HG03558 (cell line): ENCODE measurements at regions not wholly inside any gene's neighbourhood (a gene's known extent, or its start where the extent isn't known, plus 50 kb on each side); places are given as distances from the start of the nearest gene placed in this dataset.
"Not testable (repeated sequence)": the region's sequence is repeated elsewhere in the genome, so short reads cannot be mapped to it uniquely, and the experiment has no call there.

Source experiments
- ATAC-seq: cut with Tn5 transposase; IDR thresholded peaks from one replicate; pipeline ENCODE4 v1.9.1; 2021; ENCODE audit warnings: moderate number of reproducible peaks; ENCODE audit not compliant: unreplicated experiment; ENCODE audit errors: extremely low read depth

DNA sequence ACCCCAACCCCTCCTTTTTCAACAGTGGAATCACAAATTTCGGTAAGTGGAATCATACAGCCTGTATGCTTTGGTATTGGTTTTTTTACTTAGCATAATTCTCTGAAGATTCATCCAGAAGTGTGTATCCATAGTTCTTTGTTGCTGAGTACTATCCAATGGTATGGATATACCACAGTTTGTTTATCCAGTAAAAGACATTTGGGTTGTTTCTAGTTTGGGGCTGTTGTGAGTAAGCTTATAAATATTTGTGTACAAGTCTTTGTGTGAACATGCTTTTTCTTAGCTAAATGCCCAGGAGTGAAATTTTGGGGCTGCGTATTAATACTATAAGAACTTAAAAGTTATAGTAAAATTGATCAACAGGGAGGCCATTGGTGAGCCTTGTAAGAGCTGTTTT lies 57.5 kb upstream of the GC start:
- ATAC-seq: no peak

DNA sequence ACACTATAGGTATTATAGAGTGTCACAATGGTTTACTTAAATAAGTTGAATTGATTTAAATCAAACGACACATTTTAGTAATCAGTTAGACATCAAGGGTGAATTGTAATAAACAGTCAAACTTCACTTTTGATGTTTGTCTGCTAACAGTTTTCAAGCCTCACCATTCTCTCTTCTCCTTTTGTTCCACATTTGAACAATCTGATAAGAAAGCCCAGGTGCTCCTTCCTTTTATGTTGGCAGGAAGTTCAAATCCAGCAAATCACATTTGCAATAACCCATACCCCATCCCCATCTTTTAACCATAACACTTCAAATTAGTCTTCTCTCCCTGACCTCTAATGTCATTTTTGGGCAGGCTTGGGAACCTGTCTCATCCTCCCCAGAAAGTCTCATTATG lies 63.4 kb upstream of the GC start:
- ATAC-seq: no peak

DNA sequence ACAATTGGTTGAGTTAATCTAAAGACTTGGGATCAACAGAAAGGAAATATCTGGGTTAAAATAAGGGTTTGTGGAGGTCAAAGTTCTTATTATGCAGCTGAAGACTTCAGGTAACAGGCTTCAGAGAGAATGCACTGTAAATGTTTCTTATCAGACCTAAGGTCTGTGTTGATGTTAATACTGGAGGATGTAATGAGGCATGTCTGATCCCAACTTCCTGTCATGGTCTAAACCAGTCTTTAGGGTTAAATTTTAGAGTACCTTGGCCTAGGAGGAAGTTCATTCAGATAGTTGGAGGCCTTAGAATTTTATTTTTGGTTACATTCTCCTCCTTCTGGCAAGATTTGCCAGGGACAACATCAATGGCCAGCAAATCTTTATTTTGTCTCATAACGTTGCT lies 72.1 kb upstream of the GC start:
- no peak for ATAC-seq

DNA sequence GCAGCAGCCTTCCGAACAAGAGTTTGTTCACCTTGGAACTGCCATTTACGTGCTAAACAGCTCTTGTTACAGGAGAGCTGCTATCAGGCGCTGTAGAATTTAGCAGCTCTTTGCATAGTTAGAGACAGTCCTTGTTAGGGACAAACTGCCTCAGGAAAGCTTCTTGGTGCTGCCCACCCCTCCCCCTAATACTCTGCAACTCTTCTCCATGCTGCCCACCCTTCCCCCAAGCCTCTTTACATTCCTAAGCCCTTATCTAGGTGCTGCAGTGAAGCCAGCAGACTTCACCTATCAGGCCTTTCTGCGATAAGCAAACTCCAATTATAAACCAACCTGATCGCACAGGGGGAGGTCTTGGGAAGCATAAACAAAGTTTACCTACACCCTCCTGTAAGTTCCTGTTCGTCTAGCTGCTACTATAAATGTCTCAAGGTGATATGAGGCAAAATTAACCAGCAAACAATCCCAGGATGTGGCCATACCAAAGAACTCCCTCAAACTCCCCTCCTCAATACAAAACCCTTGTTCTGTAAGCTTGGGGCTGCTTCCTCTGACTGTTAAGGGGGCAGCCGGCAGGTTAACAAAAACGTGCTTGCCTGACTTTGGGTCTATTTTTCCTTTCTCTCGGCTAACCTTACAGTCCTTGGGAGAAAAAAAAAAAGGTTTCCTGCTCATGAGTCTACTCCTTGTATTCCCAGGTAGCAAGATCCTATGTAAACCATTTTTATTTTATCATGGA lies 74.0 kb upstream of the GC start:
- ATAC-seq: no peak

DNA sequence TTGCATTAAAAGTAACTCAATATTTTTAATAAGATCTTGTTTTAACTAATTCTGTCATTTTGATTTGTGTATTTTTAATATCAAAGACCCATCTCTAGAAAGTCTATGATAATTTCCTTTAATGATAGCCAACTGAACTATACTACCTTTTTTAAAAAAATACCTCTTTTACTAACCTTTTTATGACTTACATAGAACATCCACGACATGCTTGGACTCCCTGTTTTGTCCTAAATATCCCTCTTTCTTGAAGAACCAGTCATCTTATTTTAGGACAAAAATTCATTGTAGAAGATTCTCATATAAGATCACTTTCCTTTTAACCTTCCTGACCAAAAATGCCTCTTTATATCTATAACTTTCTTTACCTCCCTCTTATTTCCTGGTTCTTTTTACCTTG lies 76.8 kb upstream of the GC start:
- ATAC-seq: no peak

DNA sequence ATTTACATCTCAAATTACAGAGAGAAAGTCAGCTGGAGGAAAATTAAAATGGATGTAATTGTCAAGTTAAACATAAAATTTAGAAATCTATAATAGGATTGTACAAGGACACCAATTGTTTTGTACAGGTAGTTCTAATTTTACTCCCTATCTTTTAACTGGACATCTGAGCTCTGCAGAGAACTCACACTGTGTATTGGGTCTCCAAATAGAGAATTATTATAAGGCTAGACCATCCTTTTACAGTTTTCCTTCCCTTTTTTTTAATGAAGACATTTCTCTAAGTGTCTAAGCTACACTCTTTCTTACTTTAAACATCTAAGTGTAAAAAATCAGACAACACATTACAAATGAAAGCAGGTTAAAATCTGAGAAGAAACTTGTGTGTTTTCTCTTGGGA lies 78.4 kb upstream of the GC start:
- no peak for ATAC-seq

DNA sequence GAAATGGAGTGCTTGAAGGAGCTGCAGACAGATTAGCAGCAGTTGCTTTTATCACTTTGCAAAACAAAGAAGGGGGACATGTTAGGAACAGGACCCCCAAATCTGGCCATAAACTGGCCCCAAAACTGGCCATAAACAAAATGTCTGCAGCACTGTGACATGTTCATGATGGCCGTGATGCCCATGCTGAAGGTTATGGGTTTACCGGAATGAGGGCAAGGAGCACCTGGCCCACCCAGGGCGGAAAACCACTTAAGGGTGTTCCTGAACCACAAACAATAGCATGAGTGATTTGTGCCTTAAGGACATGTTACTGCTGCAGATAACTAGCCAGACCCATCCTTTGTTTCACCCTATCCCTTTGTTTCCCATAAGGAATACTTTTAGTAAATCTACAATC lies 79.6 kb upstream of the GC start:
- ATAC-seq: no peak

DNA sequence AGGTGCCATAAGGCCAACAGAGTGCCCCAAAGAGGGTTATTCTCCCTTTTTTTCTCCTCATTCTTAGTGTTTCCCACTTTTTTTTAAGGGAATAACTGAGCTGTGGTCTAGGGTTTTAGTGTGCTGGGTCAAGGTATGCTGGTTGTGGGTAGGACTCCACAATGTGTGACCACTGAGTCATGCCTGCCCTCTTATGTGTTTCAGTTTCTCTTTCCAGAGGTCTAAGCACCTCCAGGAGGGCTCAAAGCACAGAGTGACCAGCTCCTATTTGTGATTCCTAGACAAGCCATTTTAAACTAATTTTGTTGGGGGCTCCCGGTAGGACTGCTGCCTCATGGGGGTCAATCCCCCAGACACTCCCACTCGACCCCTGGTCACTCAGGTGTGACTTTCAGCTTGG lies 80.5 kb upstream of the GC start:
- ATAC-seq: no peak

DNA sequence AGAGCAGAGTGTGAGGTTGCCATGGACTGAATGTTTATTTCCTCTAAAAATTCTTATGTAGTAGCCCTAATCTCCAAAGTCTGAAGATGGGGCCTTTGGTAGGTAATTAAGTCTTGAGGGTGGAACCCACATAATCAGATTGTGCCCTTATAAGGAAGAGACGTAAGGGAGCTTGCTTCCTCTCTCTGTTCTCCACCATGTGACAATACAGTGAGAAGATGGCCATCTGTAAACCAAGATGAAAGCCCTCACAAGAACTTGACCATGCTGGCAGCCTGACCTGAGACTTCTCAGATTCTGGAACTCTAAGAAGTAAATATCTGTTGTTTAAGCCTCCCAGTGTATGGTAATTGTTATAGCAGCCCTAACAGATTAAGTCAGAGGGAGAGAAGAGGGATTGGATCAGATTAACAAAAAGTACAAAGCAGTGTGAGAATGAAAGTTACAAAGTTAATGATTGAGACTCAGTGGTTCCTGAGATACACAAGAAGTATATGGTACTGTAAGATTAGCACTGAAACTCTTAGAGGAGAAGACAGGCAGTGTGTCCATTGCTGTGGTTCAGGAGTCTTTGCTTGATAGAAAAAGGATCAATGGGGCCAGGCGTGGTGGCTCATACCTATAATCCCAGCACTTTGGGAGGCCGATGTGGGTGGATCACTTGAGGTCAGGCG lies 82.5 kb upstream of the GC start:
- no peak for ATAC-seq

DNA sequence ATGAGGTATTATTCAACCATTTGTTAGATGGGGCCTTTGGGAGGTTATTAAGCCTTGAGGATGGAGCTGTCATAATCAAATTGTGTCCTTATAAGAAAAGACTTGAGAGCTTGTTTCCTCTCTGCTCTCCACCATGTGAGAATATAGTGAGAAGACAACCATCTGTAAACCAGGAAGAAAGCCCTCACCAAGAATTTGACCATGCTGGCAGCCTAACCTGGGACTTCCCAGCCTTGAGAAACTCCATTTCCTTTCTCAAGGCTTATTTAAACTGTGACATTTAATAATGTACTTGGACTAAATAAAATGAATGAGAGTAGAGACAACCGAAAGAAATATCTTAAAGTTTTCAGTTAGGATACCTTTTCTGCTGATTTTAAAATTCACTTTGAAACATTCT lies 83.7 kb upstream of the GC start:
- no peak for ATAC-seq

DNA sequence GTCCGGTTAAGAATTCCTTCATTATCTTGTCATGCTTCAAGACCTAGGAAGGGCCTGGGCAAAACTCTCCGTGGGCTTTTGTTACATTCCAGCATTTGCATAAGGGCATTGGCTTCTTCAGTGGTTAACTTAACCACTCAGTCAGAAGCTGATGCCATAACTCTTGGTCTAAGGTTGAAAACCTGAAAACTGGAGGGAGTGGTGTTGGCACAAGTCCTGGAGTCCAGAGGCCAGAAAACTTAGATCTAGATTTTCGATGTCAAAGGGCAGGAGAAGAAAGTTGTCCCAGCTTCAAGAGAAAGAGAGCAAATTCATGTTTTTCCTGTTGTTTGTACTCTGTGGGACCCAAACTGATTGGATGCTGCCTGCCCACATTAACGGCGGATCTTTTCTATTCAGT lies 86.6 kb upstream of the GC start:
- no peak for ATAC-seq

DNA sequence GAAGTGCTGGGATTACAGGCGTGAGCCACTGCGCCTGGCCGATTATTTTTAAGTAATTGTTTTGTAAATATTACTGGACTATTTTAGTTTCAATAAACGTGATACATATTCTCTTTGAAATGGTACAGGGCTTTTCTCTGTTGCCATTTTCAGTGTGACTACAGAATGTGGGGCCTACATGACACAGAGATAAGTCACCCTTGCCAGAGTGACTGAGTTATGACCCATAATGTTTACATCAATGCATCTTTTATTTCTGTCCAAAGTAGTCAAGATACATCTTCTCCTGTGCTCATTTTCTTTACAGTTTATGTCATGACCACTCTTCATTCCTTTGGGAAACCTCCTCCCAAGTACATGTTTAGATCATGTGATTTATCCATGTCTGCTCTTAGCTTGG lies 88.3 kb upstream of the GC start:
- no peak for ATAC-seq

DNA sequence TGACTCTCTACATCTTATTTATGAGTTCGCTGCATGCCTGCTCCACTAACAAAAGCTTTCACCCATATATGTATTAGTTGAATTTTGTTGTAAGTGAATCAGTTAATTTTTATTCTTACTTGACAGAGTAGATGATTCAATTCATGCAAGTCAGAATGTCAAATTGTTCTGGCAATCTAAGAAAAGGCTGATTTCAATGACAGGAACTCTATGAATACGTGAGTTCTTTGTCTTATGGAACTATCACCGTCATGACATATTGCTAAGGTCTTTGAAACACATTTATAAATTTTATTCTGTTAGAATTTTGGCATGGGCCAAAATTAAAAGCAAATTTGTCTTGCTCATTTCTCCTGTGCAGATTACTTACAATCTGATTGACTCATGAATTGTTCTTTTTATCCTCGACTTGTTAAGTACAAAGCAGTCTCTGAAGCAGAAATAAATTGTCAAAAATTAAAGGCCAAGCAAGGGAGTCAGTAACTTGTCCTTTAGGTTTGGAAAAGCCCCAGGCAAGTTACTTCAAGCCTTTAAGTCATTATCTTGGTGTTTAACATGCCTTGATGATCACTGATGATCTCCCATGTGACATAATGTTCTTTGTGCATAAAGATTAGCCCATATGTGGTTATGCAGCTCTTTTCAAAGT lies 89.0 kb upstream of the GC start:
- no peak for ATAC-seq

DNA sequence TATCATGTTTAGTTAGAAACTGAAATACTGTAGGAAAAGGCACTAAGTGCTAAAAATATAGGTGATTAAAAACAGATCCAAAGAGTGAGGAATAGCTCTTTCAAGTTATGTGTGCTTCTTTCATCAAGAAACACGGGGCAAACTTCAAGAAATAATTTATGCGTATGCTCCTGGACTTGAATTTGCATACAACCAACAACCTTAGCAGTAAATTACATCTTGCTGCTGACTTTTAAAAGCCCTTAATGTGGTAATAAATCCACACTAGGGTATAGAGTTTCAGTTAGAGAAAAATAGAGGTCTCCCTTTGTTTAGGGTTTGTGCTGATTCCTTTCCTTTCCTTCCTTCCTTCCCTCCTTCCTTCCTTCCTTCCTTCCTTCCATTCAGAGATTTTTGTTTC lies 94.5 kb upstream of the GC start:
- ATAC-seq: no peak

DNA sequence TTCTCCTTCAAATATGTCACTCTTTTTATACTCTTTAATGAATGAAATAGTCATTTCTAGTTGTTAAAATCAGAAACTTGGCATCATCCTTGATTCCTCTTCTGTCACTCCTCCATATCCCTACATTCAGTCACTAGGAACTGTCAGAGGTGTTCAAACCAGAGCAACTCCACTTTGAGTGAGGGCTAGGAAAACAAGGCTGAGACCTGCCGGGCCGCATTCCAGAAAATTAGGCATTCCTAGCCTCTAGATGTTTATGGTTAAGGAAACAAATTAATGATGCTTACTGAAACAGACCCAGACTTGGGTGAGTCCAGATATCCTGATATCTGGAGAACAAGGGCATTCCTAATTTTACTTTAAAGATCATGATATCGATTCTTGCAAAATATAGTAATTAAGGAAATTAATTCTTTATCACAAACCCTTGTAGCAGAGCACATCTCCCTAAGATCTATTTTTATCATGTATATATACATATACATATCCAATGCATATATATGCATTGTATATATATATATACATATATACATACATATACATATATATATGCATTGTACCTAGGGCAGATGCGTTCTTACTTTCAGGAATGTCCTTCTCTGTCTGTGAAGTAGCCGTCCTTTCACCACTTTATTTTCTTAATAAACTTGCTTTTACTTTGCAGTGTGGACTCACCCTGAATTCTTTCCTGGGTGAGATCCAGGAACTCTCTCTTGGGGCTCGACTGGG lies 98.4 kb upstream of the GC start:
- ATAC-seq: no peak

DNA sequence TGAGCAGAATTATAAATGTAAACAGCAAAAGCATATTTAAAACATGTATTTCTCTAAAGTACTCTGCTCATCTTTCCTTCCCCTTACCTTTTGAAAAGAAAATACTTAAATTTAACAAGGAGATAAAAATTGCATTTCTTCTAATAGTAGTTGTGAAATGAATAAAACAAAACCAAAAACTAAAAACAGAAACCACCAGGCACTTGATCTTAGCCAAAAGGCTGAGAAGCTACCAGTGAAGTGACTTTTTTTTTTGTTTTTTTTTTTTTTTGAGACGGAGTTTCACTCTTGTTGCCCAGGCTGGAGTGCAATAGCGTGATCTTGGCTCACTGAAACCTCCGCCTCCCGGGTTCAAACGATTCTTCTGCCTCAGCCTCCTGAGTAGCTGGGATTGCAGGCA lies 116.5 kb upstream of the GC start:
- ATAC-seq: not testable (repeated sequence)

DNA sequence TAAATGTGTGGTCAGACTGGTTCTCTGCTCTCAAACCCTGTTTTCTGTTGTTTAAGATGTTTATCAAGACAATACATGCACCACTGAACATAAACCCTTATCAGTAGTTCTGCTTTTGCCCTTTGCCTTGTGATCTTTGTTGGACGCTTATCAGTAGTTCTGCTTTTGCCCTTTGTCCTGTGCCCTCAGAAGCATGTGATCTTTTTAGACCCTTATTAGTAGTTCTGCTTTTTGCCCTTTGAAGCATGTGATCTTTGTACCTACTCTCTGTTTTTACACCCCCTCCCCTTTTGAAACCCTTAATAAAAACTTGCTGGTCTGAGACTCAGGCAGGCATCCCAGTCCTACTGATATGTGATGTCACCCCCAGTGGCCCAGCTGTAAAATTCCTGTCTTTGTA lies 121.7 kb upstream of the GC start:
- ATAC-seq: not testable (repeated sequence)

DNA sequence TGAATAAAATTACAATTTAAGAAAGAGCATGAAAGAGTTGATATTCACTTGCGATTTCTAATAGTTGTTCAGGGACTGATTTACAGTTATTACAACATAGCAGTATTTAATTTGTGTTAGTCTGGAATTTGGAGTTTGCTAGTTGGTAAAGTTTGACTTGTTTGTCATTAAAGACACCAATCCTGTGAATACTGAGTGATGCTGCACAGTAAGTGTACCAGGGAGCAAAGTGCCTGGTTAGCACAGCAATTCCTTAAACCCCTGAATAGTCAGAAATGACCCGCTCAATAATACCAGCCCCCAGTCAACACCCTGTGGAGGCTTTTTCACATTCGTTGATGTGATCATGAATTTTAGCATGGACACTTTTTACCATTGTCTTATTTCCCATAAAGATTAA lies 122.2 kb upstream of the GC start:
- ATAC-seq: no peak

DNA sequence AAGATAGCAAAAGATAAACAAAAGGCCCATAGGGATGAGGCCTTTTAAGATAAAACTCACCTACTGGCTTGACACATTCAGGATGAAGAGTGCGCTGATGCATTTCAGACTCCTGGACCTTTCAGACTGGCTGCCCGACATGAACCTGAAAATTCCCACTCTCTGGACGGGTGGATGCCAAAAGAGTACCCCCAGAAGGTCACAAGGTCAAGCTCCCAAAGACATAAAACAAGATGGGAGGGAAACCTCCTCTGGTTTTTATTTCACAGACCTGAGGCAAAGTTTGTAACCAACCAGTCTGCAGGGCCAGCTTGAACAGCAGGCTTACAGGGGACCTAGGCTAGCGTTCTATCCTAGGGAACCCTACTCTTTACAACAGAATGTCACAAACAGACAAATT lies 123.2 kb upstream of the GC start:
- ATAC-seq: no peak

DNA sequence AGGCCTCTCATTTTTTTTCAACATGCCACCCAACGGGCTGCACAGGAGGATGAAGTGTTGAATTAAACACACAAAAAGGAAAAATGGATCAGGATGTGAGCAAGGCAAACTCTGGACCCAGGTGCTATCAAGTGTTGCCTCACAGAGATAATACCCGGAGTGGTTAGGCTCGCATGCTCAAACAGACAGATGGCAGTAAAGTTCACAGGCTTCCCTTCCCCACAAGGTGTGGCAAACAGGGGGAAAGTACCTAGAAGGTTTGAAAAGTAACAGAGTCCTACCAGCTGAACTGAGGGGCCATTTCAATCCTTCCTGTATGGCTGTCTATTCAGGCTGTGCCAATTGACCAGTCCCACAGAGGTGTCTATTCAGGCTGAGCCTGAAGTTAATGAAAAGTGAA lies 123.9 kb upstream of the GC start:
- peak; percentile 54 for ATAC-seq

DNA sequence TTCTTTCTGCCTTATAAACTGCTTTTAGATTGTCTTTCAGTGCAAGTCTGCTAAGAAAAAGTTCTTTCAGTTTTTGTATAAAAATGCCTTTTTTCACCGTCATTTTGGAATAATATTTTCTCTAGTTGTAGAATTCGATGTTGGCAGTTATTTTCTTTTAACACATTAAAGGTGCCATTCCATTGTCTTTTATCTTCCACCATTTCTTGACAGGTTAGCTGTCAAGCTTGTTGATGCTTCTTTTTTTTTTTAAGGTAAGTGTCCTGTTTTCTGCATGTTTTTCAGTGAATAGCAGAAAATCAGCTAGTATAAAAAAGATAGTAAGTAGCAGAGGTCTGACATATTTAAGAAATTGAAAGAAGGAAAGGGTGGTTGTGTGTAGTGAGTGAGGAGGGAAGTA lies 118.5 kb upstream of the NPFFR2 start:
- ATAC-seq: no peak
